HepG2 (cell line): ENCODE measurements at regions not wholly inside any gene's neighbourhood (a gene's known extent, or its start where the extent isn't known, plus 50 kb on each side); places are given as distances from the start of the nearest gene placed in this dataset.

ENCODE experiments used
- ATAC-seq: fragments of 200-7000 bp; cut with Tn5 transposase; 3 replicates; pipeline ENCODE4 v1.9.1; 2020; ENCODE audit warnings: mild to moderate bottlenecking, moderate library complexity
- BruUV-seq: library from RNA; stranded (reverse); fragments of 400-500 nt; replicated peaks from 2 replicates; lab custom pipeline; 2021; lab: Mats Ljungman, UMichigan
- CTCF ChIA-PET: fragments of 300-600 bp; formaldehyde crosslinking; extraction: SDS; loops from one replicate; lab custom pipeline; 2021; ENCODE audit warnings: low total read pairs, inconsistent platforms, low intra/inter-chr PET ratio; lab: Yijun Ruan, JAX
- POLR2A ChIA-PET: fragments of 350-600 bp; sonication (Branson Sonifier 250); formaldehyde crosslinking; loops from one replicate; lab custom pipeline; 2020; ENCODE audit warnings: antibody characterized with exemption, inconsistent platforms; lab: Yijun Ruan, JAX
- DNase-seq: peaks from one replicate; pipeline ENCODE4 v3.0.0-alpha.2; 2015; ENCODE audit warnings: low spot score
- FAIRE-seq: peaks from 3 replicates; lab custom pipeline; 2011; peaks lifted over from hg19 to GRCh38; lab: Jason Lieb, UNC
- H2AFZ ChIP-seq: one replicate; pipeline ENCODE4 v1.6.1; 2011; ENCODE audit warnings: low read length, inconsistent platforms
- H3K27ac ChIP-seq: fragments of 300-600 bp; 3 replicates; pipeline ENCODE4 v1.8.0; 2011; ENCODE audit warnings: mixed run types, mild to moderate bottlenecking, mixed read lengths, low read length, inconsistent platforms; ENCODE audit not compliant: insufficient read depth; ENCODE audit errors: extremely low read length
- H3K27me3 ChIP-seq, 2 experiments: fragments of 200-600 bp in 1 of 2; 2 replicates in 1 of 2; 3 replicates in 1 of 2; pipeline versions ENCODE4 v1.6.0 to v1.8.0; 2011; ENCODE audit warnings: low read length in 2 of 2, mild to moderate bottlenecking in 2 of 2, moderate library complexity in 2 of 2, inconsistent platforms in 1 of 2; ENCODE audit not compliant: insufficient read depth in 2 of 2, control insufficient read depth in 1 of 2
- H3K36me3 ChIP-seq, 2 experiments: fragments of 200-600 bp in 1 of 2; replicated peaks in 1 of 2; 2 replicates in 1 of 2; 3 replicates in 1 of 2; pipeline versions ENCODE4 v1.5.1 to v1.8.0; 2011; ENCODE audit warnings: low read length in 2 of 2, inconsistent platforms in 1 of 2; ENCODE audit not compliant: insufficient read depth in 2 of 2, control insufficient read depth in 1 of 2
- H3K4me1 ChIP-seq: 2 replicates; pipeline ENCODE4 v1.5.1; 2012; ENCODE audit warnings: low read length, inconsistent platforms; ENCODE audit not compliant: insufficient read depth
- H3K4me2 ChIP-seq: 2 replicates; pipeline ENCODE4 v1.6.0; 2011; ENCODE audit warnings: low read depth, low read length, inconsistent platforms
- H3K4me3 ChIP-seq, 3 experiments: fragments of 200-600 bp in 1 of 3; sonication (generic), shearing (Covaris generic) in 1 of 3; replicated peaks in 1 of 3; 2 replicates each; pipeline ENCODE4 v1.5.1; 2011 to 2016; ENCODE audit warnings: low read length in 3 of 3, inconsistent platforms in 2 of 3, low read depth in 2 of 3, mild to moderate bottlenecking in 2 of 3, control low read depth in 1 of 3, mixed read lengths in 1 of 3; ENCODE audit not compliant: insufficient read depth in 1 of 3
- H3K79me2 ChIP-seq: one replicate; pipeline ENCODE4 v1.6.1; 2011; ENCODE audit warnings: low read length, inconsistent platforms; ENCODE audit not compliant: insufficient read depth
- H3K9ac ChIP-seq: 2 replicates; pipeline ENCODE4 v1.6.0; 2011; ENCODE audit warnings: mild to moderate bottlenecking, low read depth, low read length, inconsistent platforms; ENCODE audit not compliant: insufficient read depth
- H3K9me3 ChIP-seq: 2 replicates; pipeline ENCODE4 v1.5.1; 2012; ENCODE audit warnings: mild to moderate bottlenecking, low read length
- H4K20me1 ChIP-seq: 2 replicates; pipeline ENCODE4 v1.6.0; 2011; ENCODE audit warnings: inconsistent platforms, mild to moderate bottlenecking, low read length, moderate library complexity; ENCODE audit not compliant: insufficient read depth
- ELF4 ChIP-seq: sonication (generic); formaldehyde crosslinking; IDR thresholded peaks from 2 replicates; pipeline ENCODE4 v1.5.0; 2020; ENCODE audit warnings: missing genetic modification reagents, mild to moderate bottlenecking, moderate library complexity, borderline replicate concordance
- IRF2 ChIP-seq: IDR thresholded peaks from 2 replicates; pipeline ENCODE4 v1.6.1; 2018; ENCODE audit warnings: missing genetic modification reagents, missing compliant biosample characterization
- MIER2 ChIP-seq: IDR thresholded peaks from 2 replicates; pipeline ENCODE4 v1.6.1; 2016; ENCODE audit warnings: missing biosample characterization, missing genetic modification reagents
- PHB2 ChIP-seq: fragments of 450-650 bp; IDR thresholded peaks from 2 replicates; pipeline ENCODE4 v1.6.1; 2018; ENCODE audit not compliant: partially characterized antibody
- POLR2AphosphoS2 ChIP-seq: IDR thresholded peaks from 2 replicates; pipeline ENCODE4 v1.6.1; 2011; ENCODE audit warnings: low read depth, low read length, improper control_type of control experiment
- RFX3 ChIP-seq: IDR thresholded peaks from 2 replicates; pipeline ENCODE4 v1.6.1; 2016; ENCODE audit warnings: missing biosample characterization, missing genetic modification reagents
- SUZ12 ChIP-seq: fragments of 150-350 bp; IDR thresholded peaks from 2 replicates; pipeline ENCODE4 v1.6.1; 2014; ENCODE audit warnings: low read depth, low read length
- ZBTB25 ChIP-seq: IDR thresholded peaks from 2 replicates; pipeline ENCODE4 v1.6.1; 2018; ENCODE audit warnings: missing genetic modification reagents
- ZFP37 ChIP-seq: sonication (generic); formaldehyde crosslinking; IDR thresholded peaks from 2 replicates; pipeline ENCODE4 v1.4.0; 2020; ENCODE audit warnings: missing genetic modification reagents, borderline replicate concordance
- ZNF136 ChIP-seq: sonication (generic); formaldehyde crosslinking; IDR thresholded peaks from 2 replicates; pipeline ENCODE4 v1.8.1; 2022; ENCODE audit warnings: low read depth, mild to moderate bottlenecking, moderate library complexity, missing genetic modification reagents
- ZNF577 ChIP-seq: sonication (generic); formaldehyde crosslinking; IDR thresholded peaks from 2 replicates; pipeline ENCODE4 v1.4.0; 2020; ENCODE audit warnings: mild to moderate bottlenecking, low read depth, missing genetic modification reagents, borderline replicate concordance
- ZNF800 ChIP-seq: sonication (generic); formaldehyde crosslinking; IDR thresholded peaks from 2 replicates; pipeline ENCODE4 v1.4.0; 2020; ENCODE audit warnings: missing genetic modification reagents
- ZSCAN21 ChIP-seq: sonication (generic); formaldehyde crosslinking; IDR thresholded peaks from 2 replicates; pipeline ENCODE4 v1.8.0; 2022; ENCODE audit warnings: mild to moderate bottlenecking, missing genetic modification reagents, moderate library complexity, borderline replicate concordance
- WGBS: methylation state at CpG from one replicate; pipeline ENCODE4 v1.1.6; 2017; ENCODE audit warnings: low lambda C conversion rate; 5-methylcytosine and 5-hydroxymethylcytosine counted together
- in situ Hi-C: cut with HindIII; loops from 2 replicates; pipeline ENCODE4 v1.10.0; 2017; ENCODE audit warnings: low pct_unique_long_range_greater_than_20kb; ENCODE audit not compliant: extremely low pct_ligation_motif_present
- intact Hi-C: fragments of 100-400 bp; cut with micrococcal nuclease; formaldehyde crosslinking; loops from one replicate; pipeline ENCODE4 v1.10.0; 2022; ENCODE audit not compliant: unreplicated experiment
- TF ChIP-seq, protein P1 (sequence below): sonication (generic); formaldehyde crosslinking; conservative IDR thresholded peaks from 2 replicates; pipeline ENCODE4 v1.8.0; 2022; ENCODE audit warnings: low read depth, missing genetic modification reagents

DNA sequence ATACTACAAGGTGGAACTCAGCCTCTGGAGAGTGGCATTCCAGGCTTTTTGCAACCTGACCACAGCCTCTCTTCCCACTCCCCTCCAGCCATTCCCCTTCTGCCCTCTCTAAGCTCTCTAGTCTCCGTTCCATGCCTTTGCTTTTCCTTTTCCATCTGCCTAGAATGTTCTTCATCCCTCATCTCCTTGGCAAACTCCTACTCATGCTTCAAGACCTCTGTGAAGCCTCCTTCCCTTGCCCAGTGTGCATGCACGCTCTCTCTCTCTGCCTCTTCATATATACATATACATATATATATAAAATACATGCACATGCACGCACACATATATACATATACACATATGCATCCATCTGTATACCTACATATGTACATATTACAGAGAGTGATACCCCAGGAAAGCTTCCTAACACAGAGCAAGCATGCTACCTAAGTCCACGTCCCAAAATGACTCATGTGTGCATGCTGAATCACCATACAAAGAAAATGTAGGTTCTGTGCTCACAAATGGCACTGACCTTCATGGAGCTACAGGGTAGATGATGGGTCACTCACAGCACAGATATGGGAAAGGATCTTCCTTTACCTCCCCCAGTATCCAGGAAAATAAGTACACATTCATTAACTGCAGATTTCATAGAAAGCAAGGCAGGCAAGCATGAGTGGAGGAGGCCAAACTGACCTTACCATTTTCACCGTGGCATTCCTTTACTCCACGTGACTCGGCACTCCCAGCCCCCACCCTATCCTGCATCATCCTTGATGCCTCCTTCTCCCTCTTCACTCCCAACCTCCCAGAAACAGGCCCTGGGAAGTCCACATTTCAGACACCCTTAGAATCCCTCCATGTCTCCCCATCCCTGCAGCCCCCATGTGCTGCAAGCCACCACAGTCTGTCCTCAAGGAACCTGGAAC is 238.4 kb upstream of the ZMIZ1 start:
- POLR2A ChIA-PET: no interaction called here
- FAIRE-seq: no peak
- TF ChIP-seq POLR2AphosphoS2 (no peak), ZNF577 (no peak), IRF2 (no peak), PHB2 (no peak), RFX3 (CRISPR knock-in tag) (no peak)
- TF ChIP-seq, protein P1, sequence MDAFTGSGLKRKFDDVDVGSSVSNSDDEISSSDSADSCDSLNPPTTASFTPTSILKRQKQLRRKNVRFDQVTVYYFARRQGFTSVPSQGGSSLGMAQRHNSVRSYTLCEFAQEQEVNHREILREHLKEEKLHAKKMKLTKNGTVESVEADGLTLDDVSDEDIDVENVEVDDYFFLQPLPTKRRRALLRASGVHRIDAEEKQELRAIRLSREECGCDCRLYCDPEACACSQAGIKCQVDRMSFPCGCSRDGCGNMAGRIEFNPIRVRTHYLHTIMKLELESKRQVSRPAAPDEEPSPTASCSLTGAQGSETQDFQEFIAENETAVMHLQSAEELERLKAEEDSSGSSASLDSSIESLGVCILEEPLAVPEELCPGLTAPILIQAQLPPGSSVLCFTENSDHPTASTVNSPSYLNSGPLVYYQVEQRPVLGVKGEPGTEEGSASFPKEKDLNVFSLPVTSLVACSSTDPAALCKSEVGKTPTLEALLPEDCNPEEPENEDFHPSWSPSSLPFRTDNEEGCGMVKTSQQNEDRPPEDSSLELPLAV: no peak
- H3K36me3 ChIP-seq: no peaks in the 10 kb centered on the region
- no peak overlapping the region for H3K9ac ChIP-seq
- WGBS: 14% methylated on average over 7 of the region's 7 CpGs
- H3K9me3 ChIP-seq: no peaks in the 10 kb centered on the region
- BruUV-seq: no TSS peak
- H3K4me2 ChIP-seq: no peak overlapping the region
- in situ Hi-C loops (no loop called here), intact Hi-C loops (no loop called here)
- H2AFZ ChIP-seq: no peak overlapping the region
- H3K4me1 ChIP-seq: no peaks in the 10 kb centered on the region
- no peak for DNase-seq
- no peak for ATAC-seq
- H3K79me2 ChIP-seq: no peaks in the 10 kb centered on the region
- H3K27ac ChIP-seq: no peak overlapping the region
- peaks cover 0 to 23% of the 10 kb centered on the region in 2 experiments; a peak in 3 of 5 replicates for H3K27me3 ChIP-seq
- CTCF ChIA-PET: no interaction called here
- no peaks in the 10 kb centered on the region for H4K20me1 ChIP-seq
- H3K4me3 ChIP-seq: no peak overlapping the region

DNA sequence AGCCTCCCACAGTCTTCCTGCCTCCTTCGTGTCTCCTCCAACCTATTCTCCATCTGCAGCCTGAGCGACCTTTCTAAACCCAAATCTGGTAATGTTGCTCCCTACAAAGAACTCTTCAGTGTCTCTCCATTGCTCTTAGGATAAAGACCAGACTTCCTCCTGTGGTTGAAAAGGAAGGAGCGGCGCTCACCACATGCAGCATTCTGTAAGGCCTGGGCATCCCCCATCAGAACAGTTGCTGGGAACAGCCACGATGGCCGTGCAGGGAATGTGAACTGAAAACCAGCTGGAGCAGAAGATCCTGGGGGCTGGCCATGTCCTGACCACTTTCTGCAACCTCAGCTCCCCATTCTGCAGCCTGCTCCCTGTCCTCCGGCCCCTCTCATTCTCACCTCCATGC is 237.8 kb upstream of the ZMIZ1 start:
- FAIRE-seq (no peak), ATAC-seq (no peak), DNase-seq (no peak)
- intact Hi-C loops (no loop called here), in situ Hi-C loops (no loop called here)
- CTCF ChIA-PET: no interaction called here
- Histone ChIP-seq H3K27me3 (peaks cover 0 to 23% of the 10 kb centered on the region in 2 experiments; a peak in 3 of 5 replicates), H3K27ac (no peak overlapping the region), H2AFZ (no peak overlapping the region), H3K4me3 (no peak overlapping the region), H3K4me1 (no peaks in the 10 kb centered on the region), H3K9ac (no peak overlapping the region), H4K20me1 (no peaks in the 10 kb centered on the region), H3K4me2 (no peak overlapping the region), H3K9me3 (no peaks in the 10 kb centered on the region), H3K36me3 (no peaks in the 10 kb centered on the region), H3K79me2 (no peaks in the 10 kb centered on the region)
- WGBS: 42% methylated on average over 7 of the region's 7 CpGs
- POLR2A ChIA-PET: no interaction called here
- BruUV-seq: no TSS peak
- TF ChIP-seq SUZ12 (no peak), ZFP37 (CRISPR knock-in tag) (no peak), ZNF800 (CRISPR knock-in tag) (no peak), ZBTB25 (CRISPR knock-in tag) (no peak), MIER2 (CRISPR knock-in tag) (no peak), ZSCAN21 (no peak), ZNF136 (CRISPR knock-in tag) (no peak), ELF4 (CRISPR knock-in tag) (no peak)
